Activated CD4-positive, CD25-positive, alpha-beta regulatory T cell (primary cell): ENCODE measurements at regions not wholly inside any gene's neighbourhood (a gene's known extent, or its start where the extent isn't known, plus 50 kb on each side); places are given as distances from the start of the nearest gene placed in this dataset.
"Not testable (repeated sequence)": the region's sequence is repeated elsewhere in the genome, so short reads cannot be mapped to it uniquely, and the experiment has no call there.

Source experiments
- DNase-seq, 4 experiments: peaks; one replicate each; lab custom pipeline; 2025; lab: John Stamatoyannopoulos, UW

DNA sequence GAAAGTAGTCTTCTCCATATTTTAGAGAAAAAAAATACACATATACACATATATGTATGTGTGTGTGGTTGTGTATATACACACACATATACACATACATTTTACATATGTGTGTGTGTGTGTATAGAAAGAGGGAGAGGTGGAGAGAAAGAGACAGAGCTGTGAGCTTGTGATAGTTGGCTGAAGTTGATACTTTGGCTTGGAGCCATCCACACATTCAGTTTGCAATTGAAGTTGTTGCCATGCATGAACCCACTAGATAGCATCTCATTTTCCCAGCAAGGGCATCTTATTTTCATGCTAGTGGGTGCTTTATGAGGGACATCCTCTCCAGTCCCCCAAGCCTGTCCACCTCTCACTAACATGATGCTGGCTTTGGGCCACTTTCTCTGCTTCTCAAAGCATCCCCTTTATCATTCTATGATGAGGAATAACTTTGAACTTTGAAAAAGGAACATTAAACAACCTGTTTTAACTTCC, 228.6 kb downstream of the ZNF621 start:
- no peak for DNase-seq

DNA sequence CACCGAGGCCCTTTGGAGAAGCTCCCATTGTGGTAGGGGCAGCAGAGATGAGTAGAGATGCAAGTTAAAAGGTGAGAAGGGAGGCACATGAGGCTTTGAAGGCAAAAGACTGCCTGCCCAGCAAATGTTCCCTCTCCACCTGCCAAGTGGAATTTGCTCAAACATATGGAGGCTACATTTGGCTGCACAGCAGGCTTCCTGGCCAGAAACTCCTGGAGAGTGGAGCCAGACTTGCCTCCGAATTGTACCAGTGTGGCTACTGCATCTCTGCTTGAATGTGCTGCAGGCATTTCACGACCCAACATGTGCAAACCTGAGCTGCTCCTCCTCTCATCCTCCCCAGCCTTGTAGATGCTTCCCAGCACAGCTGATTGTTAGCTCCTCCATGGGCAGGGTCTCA, 229.2 kb downstream of the ZNF621 start:
- no peak for DNase-seq

DNA sequence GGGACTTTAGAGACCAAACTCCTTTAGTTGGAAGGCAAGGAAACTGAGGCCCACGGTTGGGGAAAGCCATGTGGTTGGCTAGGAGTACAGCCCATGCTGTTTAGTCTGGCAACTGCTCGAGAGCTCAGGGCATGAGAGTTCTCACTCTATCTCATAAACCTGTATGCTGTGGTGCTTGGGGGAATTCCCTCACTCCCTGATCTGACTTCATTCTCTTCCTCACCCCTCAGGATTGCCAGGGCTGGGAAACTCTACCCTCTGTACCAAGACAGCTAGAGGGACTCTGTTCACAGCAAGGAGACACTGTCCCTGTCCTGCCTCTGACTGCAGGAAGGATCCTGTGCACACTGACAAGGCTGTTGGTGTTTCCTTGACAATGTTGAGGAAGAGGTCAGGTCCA, 230.2 kb downstream of the ZNF621 start:
- DNase-seq, result no peak

DNA sequence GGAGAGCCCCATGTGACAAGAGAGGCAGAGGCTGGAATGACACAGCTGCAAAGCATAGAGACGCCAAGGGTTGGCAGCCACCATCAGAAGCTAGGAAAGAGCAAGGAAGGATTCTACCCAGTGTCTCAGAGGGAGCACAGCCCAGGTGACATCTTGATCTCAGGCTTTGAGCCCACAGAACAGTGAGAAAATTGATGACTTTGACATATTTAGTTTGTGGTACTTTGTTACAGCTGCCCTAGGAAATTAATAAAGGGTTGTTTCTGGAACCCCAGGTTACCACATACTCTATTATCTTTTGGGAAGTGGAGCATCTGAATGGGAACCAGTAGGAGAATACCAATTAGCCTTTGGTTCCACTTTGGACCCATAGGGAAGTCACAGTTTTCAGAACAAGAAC, 231.7 kb downstream of the ZNF621 start:
- DNase-seq, result no peak

DNA sequence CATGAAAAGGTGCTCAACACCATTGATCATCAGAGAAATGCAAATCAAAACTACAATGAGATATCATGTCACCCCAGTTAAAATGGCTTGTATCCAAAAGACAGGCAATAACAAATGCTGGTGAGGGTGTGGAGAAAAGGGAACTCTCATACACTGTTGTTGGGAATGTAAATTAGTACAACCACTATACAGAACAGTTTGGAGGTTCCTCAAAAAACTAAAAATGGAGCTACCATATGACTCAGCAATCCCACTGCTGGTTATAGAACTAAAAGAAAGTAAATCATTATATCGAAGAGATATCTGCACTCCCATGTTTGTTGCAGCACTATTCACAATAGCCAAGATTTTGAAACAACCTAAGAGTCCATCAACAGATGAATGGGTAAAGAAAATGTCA, 238.0 kb downstream of the ZNF621 start:
- DNase-seq, result not testable (repeated sequence)

DNA sequence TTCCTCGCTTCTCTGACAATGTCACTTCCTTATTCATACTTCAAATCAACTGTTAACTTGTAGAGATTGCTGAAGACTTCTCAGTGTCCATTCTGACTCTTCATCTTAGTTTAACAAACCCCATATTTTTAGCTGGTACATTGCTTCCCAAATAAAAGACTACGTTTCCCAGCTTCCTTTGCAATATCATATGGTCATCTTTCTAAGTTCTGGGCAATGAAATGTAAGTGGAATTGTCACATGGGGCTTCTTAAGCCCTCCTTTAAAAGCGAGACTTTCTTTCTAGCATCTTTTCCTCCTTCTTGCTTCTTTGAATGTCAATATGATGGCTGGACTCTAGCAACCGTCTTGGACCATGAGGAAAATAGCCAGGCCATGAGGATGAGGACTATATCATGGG, 239.0 kb downstream of the ZNF621 start:
- DNase-seq, result no peak

DNA sequence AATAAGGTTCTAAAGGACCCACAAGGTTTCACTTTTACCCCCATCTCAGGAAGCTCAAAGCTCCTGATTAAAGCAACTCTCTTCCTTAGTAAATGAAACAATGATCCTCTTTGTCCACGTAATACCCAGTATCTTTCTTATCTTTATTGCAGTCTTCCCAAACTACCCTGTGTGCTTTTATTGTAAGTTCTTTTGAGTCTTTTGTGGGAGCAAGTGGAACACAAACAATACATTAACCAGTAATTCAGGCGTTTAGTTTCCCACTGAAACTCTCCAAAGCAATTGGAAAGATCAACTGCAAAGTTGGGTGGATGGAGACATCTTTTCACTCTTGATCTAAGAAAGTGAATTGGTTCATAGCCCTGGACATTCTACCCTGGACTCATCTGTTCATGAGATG, 240.0 kb downstream of the ZNF621 start:
- no peak for DNase-seq

DNA sequence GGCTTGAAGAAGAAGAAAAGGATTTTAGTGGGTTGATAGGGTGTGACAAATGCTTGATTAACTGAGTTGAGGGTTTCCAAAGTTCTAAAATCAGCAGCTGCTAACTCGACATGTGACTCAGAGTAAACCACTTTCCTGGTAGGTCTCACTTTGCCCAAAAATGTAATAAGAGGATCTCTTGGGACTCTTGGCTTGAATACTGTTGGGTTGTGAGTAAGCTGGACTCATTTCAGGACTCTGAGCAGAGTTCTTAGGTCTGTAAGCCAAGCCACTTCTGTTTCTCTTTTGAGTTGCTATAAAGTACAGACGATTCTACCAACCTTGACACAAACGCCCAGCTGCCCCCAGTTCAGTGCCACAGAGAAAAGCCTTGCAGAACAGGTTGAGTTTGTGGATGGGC, 241.1 kb downstream of the ZNF621 start:
- DNase-seq, result no peak

DNA sequence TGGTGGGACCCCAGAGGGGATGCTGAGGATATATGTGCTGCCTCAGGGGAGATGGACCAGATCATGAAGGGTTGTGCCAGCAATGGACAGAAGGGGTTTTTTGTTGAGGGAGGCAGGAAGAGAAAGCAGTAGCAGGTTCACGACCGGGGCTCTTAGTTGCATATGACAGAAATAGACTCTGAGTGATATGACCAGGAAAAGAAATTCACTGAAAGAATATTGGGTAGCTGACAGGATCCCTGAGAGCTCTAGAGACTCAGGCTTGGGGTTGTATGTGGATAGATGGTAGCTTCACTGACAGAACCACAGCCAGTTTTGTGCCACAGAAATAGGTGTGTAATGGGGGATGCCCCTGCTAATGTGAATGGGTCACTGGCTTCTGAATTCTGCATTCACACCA, 241.6 kb downstream of the ZNF621 start:
- DNase-seq, result no peak

DNA sequence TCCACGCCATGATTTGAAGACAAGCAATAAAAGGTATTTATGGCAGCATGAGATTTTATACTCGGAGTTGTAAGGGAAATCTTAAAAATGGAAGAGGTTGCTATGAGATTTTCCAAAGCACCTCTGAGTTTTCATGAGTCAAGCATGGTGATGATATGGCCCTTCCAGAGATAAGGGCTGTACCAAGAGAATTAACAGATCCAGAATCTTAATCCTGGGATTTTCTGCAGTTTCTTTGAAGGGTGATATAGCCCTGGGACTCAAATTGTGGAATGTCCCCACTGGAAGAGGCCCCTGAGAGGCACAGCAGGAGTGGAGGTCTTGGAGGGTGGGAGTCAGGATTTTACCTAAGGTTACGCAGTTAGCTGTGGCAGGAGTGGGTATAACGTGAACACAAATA, 243.3 kb downstream of the ZNF621 start:
- DNase-seq, result no peak

DNA sequence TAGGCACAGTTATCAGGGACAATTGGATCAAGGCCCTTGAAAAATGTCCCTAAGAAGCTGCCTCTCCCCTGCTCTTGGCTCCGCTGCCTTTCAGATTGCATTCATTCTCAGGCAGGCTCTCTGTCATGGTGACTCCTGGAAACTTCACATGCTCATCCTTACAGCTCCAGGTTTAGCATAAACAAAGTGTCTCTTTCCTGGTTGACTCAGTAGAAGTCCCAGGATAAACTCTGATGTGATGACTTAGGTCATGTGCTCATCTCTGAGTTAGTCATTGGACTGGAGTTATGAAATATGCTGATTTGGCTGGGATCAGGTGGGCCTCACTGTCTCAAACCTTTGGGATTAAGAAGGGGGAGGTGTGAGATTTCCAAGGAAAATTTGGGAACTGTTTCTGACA, 243.8 kb downstream of the ZNF621 start:
- no peak for DNase-seq

DNA sequence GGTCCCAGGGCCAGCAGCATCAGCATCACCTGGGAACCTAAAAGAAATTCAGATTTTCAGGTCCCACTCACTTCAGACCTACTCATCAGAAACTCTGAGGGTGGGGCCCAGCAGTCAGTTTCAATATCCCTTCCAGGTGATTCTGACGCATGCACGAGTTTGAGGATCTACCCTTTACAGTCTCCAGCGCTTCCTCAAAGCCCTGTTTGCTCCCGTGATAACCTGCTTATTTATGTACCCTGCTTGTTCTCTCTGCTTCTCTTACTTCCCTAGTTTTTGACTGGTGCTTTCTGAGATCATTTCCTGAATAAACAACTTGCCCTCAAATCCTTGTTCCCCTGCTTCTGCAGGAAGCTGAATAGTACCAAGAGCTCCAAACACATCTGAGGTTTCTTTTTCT, 245.3 kb downstream of the ZNF621 start:
- no peak for DNase-seq

DNA sequence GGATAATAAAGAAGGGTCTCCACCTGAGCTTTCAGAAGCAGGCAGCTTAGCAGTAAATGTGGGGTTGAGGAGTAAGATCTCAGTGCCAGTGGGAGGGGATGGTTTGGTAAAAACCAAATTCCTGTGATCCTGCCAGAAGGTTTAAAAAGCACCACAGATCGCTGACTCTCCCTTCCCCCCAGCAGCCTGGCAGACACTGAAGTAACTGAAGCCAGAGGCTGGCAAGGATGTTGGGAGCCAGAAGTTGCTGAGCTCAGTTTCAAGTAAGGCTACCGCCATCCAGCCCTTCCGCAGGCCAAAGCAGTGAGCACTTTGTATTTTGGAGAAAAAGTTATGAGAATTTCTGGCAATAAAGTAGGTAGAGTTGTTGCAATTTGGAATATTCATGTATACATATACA, 246.4 kb downstream of the ZNF621 start:
- DNase-seq, result no peak

DNA sequence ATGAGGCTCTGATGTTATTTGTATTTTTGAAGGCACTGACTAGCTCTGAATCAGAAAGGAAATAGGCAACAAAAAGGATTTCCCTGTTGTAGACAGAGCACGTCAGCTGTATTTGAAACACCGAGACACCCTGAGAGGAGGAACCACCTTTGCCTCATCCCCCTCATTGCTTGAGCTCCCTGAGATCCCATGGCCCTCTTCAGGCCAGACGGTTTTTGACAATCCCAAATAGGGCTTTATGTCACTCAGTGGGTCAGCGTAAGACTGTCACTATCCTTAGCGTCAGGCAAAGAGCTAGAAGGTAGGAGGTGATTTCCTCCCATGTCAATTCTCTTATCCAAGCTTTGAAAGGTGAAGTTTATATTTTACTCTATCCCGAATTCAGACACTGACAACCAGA, 254.3 kb downstream of the ZNF621 start:
- no peak for DNase-seq

DNA sequence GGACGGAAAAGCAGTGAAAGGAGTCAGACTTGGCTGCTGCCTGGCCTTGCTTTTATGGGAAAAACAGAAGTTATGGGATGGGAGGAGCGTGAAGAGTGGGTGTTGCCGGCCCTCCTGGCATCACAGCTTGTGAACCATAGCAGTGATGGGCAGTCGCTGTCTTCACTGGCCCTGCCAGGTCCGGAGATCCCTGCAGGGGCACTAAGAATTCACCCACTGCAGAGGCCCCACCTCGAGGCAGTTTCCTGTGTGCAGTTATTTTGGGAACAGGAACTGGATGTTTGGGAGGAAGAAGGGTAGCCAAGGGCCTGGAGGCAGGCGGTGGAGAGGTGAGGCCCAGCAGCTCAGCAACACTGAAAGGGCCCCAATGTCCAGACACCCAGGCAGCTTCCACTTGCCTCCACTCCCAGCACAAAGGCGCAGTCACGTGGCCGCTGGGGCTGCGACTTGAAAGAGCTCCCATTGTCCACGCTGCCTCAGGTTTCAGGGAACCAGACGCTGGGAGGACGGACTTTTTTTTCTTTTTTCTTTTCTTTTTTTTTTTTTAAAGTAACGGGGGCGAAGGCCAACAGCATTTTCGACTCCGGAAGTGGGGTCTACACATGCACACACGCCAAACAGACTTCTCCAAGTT, 255.6 kb downstream of the ZNF621 start:
- DNase-seq, result no peak

DNA sequence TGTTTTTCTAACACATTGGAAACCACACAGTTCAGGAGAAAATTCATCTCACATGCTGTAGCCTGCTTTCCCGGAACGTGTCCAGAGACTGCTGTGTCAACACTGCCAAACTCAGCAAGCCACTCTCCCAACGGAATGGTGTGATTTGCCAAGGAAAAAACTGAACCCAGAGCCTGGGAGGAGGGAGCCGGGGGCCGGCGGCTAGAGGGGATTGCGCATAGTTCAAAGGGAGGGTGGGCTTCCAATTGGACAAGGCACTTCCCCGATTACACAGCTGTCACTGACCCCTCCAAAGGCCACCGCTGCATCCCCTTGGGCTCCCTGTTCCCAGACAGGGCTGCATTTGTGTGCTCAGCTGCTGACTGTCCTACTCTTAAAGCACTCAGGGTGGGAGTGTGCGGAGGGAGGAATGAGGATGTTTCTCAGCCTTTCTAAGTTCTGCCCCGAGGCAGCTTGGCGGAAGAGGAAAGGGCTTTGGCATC, 256.2 kb downstream of the ZNF621 start:
- no peak for DNase-seq

DNA sequence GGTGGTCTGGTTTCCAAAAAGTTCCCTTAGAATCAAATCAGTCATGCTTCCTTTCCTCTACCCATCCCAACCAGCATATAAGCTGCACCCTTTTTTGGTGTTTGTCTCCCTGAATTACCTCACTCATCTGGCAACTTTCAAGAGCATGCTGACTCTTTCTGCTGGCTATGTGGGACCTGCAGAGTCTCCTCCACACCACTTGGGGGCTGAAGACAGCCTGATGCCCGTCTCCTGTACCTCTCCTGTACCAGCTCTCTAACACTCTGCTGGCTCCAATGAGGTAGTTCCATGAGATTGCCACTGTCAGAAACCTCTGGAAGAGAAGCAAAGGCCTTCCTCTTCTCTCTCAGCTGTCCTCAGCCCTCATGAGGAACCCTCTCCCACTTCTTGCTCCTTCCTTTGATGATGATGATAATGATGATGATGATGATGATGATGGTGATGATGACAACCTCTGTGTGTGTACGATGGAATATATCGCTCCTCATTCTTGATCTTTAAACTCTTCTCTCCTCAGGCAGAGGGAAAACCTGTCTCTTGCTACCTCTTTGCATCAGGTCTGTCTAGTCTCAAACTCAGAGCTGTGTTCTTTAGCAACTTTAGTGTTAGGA, 257.5 kb downstream of the ZNF621 start:
- no peak for DNase-seq

DNA sequence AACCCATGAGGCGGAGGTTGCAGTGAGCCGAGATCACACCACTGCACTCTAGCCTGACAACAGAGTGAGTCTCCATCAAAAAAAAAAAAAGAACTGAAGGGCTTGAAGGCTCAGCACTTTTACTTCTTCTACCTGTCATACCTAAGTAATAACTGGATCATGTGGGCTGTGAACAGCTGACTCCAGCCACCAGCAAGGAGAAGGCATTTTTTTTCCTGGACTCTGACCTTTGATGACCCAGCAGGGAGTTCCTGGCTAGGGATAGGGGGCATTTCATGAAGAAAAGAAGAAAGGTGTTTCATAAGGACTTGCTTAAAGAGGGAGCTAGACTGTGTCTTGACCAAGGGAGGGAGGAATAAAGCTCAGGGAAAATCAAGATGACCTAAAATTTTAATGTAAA, 266.0 kb downstream of the ZNF621 start:
- no peak for DNase-seq

DNA sequence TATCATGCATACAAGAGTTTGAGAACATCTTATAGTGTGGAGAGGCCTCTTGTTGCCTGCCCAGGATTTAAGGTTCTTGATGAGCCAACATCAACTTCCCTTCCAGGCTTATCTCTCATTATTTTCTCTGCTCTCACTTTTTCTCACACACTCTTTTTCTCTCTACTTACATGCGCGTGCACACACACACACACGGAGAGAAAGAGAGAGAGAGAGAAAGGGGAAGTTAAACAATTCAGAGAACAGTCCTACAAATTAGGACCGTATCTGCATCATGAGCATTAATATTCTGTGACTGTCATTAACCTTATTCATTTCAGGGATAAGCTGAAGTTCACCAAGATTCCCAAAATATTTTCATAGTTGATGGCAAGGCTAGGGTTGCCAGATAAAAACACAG, 269.0 kb downstream of the ZNF621 start:
- no peak for DNase-seq

DNA sequence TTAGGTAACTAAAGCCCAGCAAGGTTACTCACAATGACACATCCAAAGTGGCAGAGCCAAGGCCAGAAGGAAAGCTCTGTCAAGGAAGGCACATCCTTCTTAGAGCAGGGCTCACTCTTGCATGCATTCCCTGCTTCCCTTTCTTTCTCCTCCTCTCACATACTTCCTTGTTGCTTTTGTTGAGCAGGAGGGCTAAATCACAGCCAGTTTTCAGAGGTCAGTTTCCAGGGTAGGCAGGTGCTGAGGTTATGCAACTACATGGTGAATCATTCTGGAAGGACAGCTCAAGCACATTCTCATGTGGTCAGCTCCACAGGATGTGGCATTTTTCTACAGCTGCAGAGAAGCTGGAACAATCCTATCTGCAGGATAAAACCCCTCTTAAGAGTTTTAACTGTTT, 275.6 kb downstream of the ZNF621 start:
- DNase-seq, result no peak

DNA sequence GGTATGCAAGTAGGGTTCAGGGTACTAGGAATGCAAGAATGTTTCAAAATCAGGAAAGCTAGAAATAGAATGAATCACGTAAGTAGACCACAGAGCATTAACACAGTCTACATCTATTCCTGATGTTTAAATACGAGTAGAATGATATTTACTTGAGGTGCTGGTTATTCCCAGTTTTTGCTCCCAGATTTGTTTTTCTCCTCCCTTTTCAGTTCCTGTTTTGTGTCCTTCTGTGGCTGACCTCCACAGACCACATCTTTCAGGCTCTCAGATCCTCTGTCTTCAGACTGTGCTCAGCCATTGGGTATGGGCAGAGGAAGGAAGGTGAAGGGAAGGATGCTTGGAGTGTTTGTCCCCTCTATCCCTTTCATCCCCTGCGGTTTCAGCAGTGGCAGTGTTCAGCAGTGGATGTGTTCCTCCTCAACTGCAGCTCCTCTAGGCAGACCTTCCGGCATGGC, 276.6 kb downstream of the ZNF621 start:
- no peak for DNase-seq

DNA sequence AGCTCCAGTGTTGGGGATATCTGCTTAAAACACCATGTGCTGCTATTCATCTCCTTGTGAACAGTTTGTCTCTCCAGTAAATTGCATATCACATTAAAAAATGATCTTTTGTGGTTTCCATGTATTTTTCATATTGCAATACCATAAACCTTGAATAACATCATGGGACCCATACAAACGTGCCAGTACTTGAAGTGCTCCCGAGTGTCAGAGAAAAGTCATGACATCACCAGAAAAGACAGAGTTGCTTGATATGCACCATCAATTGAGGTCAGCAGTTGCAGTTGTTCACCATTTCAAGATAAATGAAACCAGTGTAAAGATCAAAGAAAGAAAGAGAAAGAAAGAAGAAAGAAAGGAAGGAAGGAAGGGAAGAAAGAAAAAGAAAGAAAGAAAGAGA, 278.6 kb downstream of the ZNF621 start:
- DNase-seq, result no peak

DNA sequence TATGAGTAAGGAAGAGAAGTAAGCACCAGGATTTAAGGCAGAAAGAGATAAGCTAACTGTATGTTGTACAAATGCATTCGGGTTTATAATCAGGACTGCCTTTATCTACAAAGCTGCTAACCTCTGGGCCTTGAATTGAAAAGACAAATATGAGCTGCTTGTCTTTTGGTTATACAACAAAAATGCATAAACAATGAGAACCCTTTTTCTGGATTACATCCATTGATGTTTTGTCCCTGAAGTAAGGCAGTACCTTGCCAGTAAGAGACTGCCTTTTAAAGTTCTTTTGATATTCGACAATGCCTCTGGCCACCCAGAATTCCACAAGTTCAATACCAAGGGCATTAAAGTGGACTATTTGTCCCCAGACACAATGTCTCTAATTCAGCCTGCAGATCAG, 280.7 kb downstream of the ZNF621 start:
- DNase-seq, result no peak

DNA sequence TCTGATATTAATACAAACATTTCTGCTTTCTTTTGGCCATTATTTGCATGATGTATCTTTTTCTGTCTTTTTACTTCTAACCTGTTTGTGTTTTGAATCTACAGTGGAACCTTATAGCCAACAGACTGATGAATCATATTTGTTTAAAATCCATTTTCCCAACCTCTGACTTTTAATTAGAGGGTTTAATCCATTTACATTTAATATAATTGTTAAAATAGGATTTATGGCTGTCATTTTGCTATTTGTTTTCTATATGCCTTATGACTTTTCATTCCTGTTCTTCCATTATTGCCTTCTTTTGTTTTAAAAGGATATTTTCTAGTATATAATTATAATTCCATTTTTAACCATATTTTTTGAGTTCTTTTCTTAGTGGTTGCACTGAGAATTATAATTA, 286.1 kb downstream of the ZNF621 start:
- no peak for DNase-seq
